CD4-positive, alpha-beta T cell treated with Interleukin-21 for 1 hour (primary cell): ENCODE measurements at regions not wholly inside any gene's neighbourhood (a gene's known extent, or its start where the extent isn't known, plus 50 kb on each side); places are given as distances from the start of the nearest gene placed in this dataset.
"Not testable (repeated sequence)": the region's sequence is repeated elsewhere in the genome, so short reads cannot be mapped to it uniquely, and the experiment has no call there.

ENCODE experiments used
- DNase-seq: peaks from one replicate; pipeline ENCODE4 v3.0.0-alpha.2; 2020

GRCh38 chr15:96958721-96959120 lies 628.2 kb downstream of the NR2F2 start:
- no peak for DNase-seq

GRCh38 chr15:96959501-96959900 lies 629.0 kb downstream of the NR2F2 start:
- no peak for DNase-seq

GRCh38 chr15:96960711-96961480 lies 630.4 kb downstream of the NR2F2 start:
- no peak for DNase-seq

- no peak for DNase-seq
Observed at GRCh38 chr15:96966554-96966953, 636.1 kb downstream of the NR2F2 start.

DNA sequence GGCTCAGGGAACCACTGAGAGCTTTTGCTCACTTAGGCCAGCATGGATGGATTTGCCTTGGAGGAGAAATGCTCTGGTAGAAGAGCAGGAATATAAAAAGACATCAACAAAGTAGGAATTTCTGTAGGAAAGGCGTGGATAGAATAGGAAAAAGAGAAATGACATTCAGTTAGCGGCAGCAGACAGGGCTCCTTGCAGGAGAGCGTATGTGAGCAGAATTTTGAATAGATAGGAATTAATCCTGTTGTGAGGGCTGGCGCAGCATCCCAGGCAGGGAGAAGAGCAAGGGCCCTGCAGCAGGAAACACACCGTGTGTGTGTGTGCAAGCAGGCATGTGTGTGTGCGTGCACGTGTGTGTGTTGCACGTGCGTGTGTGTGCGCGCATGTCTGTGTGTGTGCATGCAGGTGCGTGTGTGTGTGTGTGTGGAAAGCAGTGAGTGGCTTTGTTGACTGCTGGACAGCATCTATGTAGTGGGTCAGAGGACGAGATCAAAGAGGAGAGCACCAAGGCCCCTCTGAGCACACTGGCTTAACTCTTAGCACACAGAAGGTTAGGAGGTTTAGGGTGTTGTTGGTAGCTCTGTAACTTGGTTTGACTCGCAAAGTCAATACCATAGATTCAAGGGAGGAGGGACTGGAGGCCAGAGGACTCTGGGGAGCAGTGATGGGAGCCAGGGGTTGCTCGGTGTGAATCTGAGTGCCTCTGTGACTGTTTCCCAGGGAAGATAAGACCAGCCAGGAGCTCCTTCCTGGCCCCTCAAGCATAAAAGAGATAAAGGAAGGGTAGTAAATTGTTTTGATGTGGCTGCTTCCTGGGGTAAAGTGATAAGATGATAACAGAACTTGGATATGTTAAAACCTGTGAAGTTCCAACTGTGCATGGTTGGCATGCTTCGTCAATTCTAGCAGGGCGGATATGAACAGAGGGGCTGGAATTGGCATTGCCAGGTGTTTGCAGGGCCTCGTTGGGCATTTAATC lies 639.5 kb downstream of the NR2F2 start:
- DNase-seq, result no peak

- no peak for DNase-seq
Observed at GRCh38 chr15:96972201-96972600, 641.7 kb downstream of the NR2F2 start.

DNA sequence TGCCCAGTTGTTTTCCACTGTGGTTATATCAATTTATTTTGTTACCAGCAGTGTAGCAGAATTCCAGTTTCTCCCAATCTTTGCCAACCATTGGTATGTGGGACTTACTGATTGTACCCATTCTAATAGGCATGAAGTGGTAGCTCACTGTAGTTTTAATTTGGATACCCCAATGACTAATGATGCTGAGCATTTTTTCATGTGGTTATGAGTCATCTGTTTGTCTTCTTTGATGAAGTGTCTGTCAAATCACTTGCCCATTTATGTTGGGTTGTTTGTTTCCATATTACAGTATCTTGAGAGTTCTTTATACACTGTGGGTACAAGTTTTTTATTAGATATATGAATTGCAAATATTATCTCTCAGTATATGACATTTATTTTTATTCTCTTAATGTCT lies 644.3 kb downstream of the NR2F2 start:
- no peak for DNase-seq

GRCh38 chr15:96977886-96978285 lies 647.4 kb downstream of the NR2F2 start:
- DNase-seq, result no peak

- DNase-seq, result no peak
Observed at GRCh38 chr15:96978937-96979473, 648.5 kb downstream of the NR2F2 start.

DNA sequence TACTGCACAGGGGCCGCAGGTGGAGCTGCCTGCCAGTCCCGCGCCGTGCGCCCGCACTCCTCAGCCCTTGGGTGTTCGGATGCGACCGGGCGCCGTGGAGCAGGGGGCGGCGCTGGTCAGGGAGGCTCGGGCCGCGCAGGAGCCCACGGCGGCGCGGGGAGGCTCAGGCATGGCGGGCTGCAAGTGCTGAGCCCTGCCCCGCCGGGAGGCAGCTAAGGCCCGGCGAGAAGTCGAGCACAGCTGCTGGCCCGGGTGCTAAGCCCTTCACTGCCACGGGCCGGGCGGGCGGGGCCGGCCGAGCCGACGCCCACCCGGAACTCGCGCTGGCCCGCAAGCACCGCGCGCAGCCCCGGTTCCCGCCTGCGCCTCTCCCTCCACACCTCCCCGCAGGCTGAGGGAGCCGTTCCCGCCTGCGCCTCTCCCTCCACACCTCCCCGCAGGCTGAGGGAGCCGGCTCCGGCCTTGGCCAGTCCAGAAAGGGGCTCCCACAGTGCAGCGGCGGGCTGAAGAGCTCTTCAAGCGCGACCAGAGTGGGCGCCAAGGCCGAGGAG lies 653.7 kb downstream of the NR2F2 start:
- DNase-seq, result not testable (repeated sequence)

DNA sequence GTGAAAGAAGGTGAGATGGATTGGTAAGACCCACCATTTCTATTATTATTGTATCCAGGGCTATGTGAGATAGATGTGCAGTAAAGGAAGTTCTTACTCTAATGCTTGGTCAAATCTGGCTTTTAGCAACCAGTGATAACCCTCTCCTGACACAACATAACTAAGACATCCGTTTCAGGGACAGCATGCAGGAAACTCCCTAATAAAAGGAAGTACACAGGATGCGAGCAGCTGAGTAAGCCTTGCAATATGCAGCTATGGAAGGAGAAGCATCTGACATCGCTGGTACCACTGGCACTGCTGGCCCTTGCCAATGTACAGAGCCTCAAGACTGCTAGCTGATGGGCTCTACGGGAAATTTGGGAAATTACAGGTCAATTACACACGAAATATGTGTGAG lies 662.3 kb downstream of the NR2F2 start:
- no peak for DNase-seq

DNA sequence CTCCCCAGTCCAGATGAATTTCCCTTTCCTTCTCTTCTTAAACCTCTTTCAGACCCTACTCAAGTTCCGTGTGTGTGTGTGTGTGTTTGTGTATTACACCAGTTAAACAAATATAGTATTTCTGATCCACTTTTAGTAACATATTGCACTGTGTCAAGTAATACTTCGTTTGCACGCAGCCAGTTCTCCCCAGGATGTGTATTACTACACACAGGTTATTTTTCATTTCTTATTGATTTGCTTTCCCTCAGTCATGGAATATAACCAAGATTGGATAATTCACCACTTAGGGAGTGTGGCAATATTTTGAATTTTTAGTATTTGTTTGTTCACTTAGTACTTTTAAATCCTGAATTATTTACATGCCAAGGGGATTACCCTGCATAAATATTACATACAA lies 667.0 kb downstream of the NR2F2 start:
- DNase-seq, result no peak

DNA sequence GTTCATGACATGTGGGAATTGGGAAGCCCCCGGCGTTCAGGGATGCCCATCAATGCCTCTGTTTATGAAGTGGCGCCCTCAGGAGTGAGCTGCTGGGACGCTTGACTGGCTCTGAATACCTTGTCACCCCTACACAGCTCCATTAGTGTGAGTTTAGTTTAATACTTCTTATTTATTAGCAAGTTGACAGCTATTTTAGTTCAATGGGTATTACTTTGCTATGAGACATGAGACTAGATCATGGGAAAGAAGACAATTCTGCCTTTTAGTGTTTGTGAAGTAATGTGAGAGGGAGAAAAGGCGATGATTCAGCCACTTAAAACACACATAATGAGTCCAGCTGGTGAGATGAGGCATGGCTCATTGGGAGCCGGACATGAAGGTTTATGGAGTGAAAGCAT lies 678.5 kb downstream of the NR2F2 start:
- DNase-seq, result no peak

DNA sequence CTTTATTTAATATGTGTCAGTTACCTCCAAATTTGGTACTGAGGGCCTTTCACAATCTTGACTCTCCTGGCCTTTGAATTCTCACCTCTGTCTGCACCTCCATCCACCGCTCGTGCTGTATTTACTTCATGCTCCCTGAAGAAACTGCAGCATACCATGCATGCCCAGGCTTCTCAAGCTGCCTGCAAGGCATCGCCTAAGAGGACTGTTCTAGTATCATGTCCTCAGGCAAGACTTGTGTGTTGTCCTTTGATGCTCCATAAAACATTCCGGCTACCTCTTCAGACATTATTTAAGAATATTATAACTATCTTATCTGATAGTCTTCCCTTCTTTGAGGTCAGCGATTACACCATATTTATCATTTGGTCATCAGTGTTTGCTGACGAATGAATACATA lies 682.5 kb downstream of the NR2F2 start:
- DNase-seq, result no peak

- DNase-seq, result no peak
Observed at GRCh38 chr15:97013491-97013890, 683.0 kb downstream of the NR2F2 start.

- DNase-seq, result no peak
Observed at GRCh38 chr15:97014001-97014400, 683.5 kb downstream of the NR2F2 start.

DNA sequence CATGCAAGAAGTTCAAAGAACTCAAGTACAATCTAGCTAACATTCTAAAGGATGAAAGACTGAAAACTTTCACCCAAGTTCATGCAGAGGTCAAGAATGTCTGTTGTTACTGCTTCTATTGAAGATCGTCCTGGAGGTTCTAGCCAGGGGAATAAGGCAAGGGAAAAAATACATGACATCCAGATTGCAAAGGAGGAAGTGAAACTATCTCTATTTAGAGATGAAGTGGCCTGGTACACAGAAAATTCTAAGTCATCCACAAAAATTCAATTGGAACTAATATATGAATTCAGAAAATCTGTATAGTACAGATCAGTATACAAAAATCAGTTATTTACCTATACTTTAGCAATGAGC lies 693.0 kb downstream of the NR2F2 start:
- no peak for DNase-seq

DNA sequence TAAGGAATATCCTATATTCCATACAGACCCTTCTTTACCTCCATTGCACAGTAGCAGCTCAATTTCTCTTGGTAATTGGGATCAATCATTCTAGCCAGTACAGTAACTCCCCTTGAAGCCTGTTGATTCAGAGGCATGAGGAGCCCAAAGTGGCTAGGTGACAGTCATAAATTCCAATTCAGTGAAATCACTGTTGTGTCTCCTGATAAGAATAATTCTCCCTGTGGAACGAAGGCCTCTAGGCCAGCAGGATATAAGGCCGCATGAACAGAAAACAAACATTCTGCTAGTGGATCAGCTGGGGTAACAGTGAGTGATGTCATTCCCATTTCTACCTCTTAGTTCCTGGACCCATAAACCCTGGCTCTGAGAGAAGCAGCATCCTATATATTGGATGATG lies 696.3 kb downstream of the NR2F2 start:
- DNase-seq, result no peak

GRCh38 chr15:97027772-97028171 lies 697.3 kb downstream of the NR2F2 start:
- DNase-seq, result no peak

DNA sequence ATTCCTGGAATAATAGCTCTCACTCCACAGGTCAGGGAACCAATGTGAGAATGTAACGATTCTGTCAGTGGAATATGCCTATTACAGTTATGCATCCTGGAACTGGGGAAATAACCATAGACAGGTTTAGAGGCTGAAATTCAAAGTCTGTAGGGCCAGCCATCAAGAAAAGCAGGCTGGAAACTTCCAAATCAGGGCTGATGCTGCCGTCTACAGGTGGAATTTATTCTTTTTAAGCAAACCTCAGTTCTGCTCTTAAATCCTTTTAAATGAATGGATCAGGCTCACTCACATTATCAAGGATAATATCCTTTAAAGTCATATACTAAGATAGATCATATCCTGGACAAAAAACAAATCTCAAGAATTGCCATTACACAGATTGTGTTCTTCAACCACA lies 699.8 kb downstream of the NR2F2 start:
- DNase-seq, result no peak

DNA sequence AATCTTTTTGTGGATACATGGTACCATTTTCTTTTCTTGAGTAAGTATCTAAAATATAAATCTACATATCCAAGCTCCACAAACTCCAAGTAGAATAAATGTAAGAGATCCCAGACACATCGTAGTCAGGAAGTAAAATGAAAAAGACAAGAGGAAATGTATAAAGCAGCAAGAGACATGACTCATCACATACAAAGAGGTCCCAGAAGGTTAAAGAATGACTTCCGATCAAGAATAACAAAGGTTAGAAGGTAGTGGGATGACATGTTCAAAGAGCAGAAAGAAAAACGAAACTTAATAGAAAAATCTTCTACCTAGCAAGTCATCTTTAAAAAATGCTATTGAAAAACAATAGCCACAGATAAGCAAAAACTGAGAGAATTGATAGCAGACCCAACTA lies 705.8 kb downstream of the NR2F2 start:
- no peak for DNase-seq

DNA sequence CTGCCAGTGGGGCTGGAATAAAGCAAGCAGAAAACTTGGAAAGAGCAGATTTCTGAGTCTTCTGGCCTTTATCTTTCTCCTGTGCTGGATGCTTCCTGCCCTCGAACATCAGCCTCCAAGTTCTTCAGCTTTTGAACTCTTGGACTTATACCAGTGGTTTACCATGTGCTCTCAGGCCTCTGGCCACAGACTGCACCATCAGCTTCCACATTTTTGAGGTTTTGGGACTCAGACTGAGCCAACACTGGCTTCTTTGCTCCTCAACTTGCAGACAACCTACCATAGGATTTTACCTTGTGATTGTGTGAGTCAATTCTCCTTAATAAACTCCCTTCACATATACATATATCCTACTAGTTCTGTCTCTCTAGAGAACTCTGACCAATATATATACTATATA lies 706.6 kb downstream of the NR2F2 start:
- no peak for DNase-seq

- DNase-seq, result no peak
Observed at GRCh38 chr15:97045666-97046421, 715.3 kb downstream of the NR2F2 start.
